Activated naive CD4-positive, alpha-beta T cell treated with anti-CD3 and anti-CD28 coated beads, Interleukin-2, amount 50 U/mL, for 24 hours (primary cell): ENCODE measurements at regions not wholly inside any gene's neighbourhood (a gene's known extent, or its start where the extent isn't known, plus 50 kb on each side); places are given as distances from the start of the nearest gene placed in this dataset.

Source experiments
- H3K27ac Mint-ChIP-seq: one replicate; pipeline ENCODE4 v1.8.0; 2021; ENCODE audit warnings: mild to moderate bottlenecking, mixed read lengths
- H3K27me3 Mint-ChIP-seq: one replicate; pipeline ENCODE4 v1.8.0; 2021; ENCODE audit warnings: mixed read lengths
- H3K36me3 Mint-ChIP-seq: one replicate; pipeline ENCODE4 v1.8.0; 2021; ENCODE audit warnings: mixed read lengths
- H3K4me1 Mint-ChIP-seq: one replicate; pipeline ENCODE4 v1.8.0; 2021; ENCODE audit warnings: mixed read lengths
- H3K4me3 Mint-ChIP-seq: one replicate; pipeline ENCODE4 v1.8.0; 2021; ENCODE audit warnings: mild to moderate bottlenecking, mixed read lengths
- H3K9me3 Mint-ChIP-seq: one replicate; pipeline ENCODE4 v1.8.0; 2021; ENCODE audit warnings: mixed read lengths

DNA sequence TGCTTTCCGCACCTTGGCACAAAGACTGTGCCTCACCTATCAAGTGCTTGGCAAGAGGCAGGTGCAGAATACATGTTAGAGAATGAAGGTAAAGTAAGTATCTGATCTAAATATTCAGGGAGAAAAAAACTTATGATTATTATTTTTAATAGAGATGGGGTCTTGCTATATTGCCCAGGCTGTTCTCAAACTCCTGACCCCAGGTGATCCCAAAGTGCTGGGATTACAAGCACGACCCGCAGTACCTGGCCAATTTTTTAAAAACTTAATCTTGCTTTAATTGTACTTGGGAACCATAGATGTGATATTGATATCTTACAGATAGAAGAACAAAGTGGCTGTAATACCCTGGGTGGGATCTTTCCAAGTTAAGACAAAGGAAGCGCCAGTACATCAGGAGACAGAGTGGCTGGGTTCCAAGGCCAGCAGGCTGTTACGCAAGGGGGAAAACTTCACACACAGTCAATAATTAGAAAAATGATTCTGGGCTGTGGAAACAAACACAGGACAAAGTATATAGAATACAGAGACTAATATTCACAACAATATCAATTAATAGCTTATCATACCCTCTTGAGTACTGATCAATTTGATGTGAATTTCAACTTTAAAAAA, 58.6 kb upstream of the ATP1A1 start:
- H3K27ac Mint-ChIP-seq = no peak overlapping the region
- no peaks in the 10 kb centered on the region for H3K9me3 Mint-ChIP-seq
- H3K27me3 Mint-ChIP-seq = no peaks in the 10 kb centered on the region
- H3K4me1 Mint-ChIP-seq = peaks cover 56% of the 10 kb centered on the region
- no peak overlapping the region for H3K4me3 Mint-ChIP-seq
- no peaks in the 10 kb centered on the region for H3K36me3 Mint-ChIP-seq

DNA sequence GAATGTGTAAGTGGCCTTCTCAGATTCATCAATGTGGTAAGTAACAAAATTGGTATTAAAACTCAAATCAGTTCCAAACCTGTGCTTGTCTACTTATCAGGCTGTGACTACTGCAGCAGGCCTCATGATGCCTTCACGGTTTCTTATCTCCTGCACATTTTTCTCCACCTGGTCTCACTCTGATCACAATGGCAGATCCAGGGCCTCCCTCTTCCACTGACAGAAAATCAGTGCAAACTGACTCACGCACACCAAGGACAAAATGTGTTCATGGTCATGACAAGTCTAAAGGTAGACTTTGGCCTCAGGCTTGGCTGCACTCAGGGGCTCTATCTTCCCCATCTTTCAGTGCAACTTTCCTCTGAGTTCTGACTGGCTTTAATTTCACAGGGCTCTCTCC, 56.7 kb upstream of the ATP1A1 start:
- Mint-ChIP-seq H3K9me3 (no peaks in the 10 kb centered on the region), H3K27ac (no peak overlapping the region), H3K27me3 (no peaks in the 10 kb centered on the region), H3K4me3 (no peak overlapping the region), H3K36me3 (no peaks in the 10 kb centered on the region), H3K4me1 (peaks cover 55% of the 10 kb centered on the region)

- H3K4me3 Mint-ChIP-seq = no peak overlapping the region
- H3K4me1 Mint-ChIP-seq = peaks cover 69% of the 10 kb centered on the region
- no peak overlapping the region for H3K27ac Mint-ChIP-seq
- no peaks in the 10 kb centered on the region for H3K27me3 Mint-ChIP-seq
- no peaks in the 10 kb centered on the region for H3K9me3 Mint-ChIP-seq
- no peaks in the 10 kb centered on the region for H3K36me3 Mint-ChIP-seq
These were observed 54.1 kb upstream of the ATP1A1 start for GRCh38 chr1:116318897-116319296.

- no peaks in the 10 kb centered on the region for H3K9me3 Mint-ChIP-seq
- no peaks in the 10 kb centered on the region for H3K27me3 Mint-ChIP-seq
- no peaks in the 10 kb centered on the region for H3K36me3 Mint-ChIP-seq
- peaks cover 82% of the 10 kb centered on the region for H3K4me1 Mint-ChIP-seq
- no peak overlapping the region for H3K4me3 Mint-ChIP-seq
- peak overlapping the region; percentile 37 for H3K27ac Mint-ChIP-seq
These were observed 52.2 kb upstream of the ATP1A1 start for GRCh38 chr1:116320874-116321273.

GRCh38 chr1:116321766-116322175, 51.3 kb upstream of the ATP1A1 start:
- Mint-ChIP-seq H3K4me3 (peak overlapping the region; percentile 43), H3K27me3 (no peaks in the 10 kb centered on the region), H3K27ac (peak overlapping the region; percentile 73), H3K36me3 (no peaks in the 10 kb centered on the region), H3K9me3 (no peaks in the 10 kb centered on the region), H3K4me1 (peaks cover 82% of the 10 kb centered on the region)

GRCh38 chr1:116322752-116323405, 50.2 kb upstream of the ATP1A1 start:
- peaks cover 85% of the 10 kb centered on the region for H3K4me1 Mint-ChIP-seq
- H3K27me3 Mint-ChIP-seq = no peaks in the 10 kb centered on the region
- peak overlapping the region; percentile 92 for H3K27ac Mint-ChIP-seq
- H3K36me3 Mint-ChIP-seq = no peaks in the 10 kb centered on the region
- peak overlapping the region; percentile 51 for H3K4me3 Mint-ChIP-seq
- H3K9me3 Mint-ChIP-seq = no peaks in the 10 kb centered on the region
